GM23338 (cell line): ENCODE measurements at regions not wholly inside any gene's neighbourhood (a gene's known extent, or its start where the extent isn't known, plus 50 kb on each side); places are given as distances from the start of the nearest gene placed in this dataset.

Experiments
- ATAC-seq: fragments of 200-7000 bp; cut with Tn5 transposase; 3 replicates; pipeline ENCODE4 v1.9.1; 2020
- DNase-seq: peaks from one replicate; pipeline ENCODE4 v3.0.0-alpha.2; 2015; ENCODE audit warnings: low spot score
- H2AFZ ChIP-seq: fragments of 200-600 bp; sonication (generic); 2 replicates; pipeline ENCODE4 v1.8.0; 2016; ENCODE audit warnings: antibody characterized with exemption, mild to moderate bottlenecking, moderate library complexity
- H3F3A ChIP-seq: fragments of 200-600 bp; sonication (generic); replicated peaks from 2 replicates; pipeline ENCODE4 v1.8.0; 2017; ENCODE audit warnings: antibody characterized with exemption, mixed run types, low read depth
- H3K27ac ChIP-seq: fragments of 200-600 bp; sonication (generic); 2 replicates; pipeline ENCODE4 v1.6.1; 2016; ENCODE audit warnings: low read depth
- H3K27me3 ChIP-seq: fragments of 200-600 bp; sonication (generic); 2 replicates; pipeline ENCODE4 v1.8.0; 2016; ENCODE audit warnings: mild to moderate bottlenecking, mixed run types, moderate library complexity; ENCODE audit not compliant: insufficient read depth
- H3K36me3 ChIP-seq: fragments of 200-600 bp; sonication (generic); 2 replicates; pipeline ENCODE4 v1.8.0; 2016; ENCODE audit warnings: mild to moderate bottlenecking; ENCODE audit not compliant: insufficient read depth
- H3K4me1 ChIP-seq: fragments of 200-600 bp; sonication (generic); 2 replicates; pipeline ENCODE4 v1.8.0; 2016; ENCODE audit warnings: mild to moderate bottlenecking, moderate library complexity; ENCODE audit not compliant: insufficient read depth
- H3K4me2 ChIP-seq: fragments of 200-600 bp; sonication (generic); 2 replicates; pipeline ENCODE4 v1.7.1; 2017; ENCODE audit warnings: mixed run types
- H3K4me3 ChIP-seq: fragments of 200-600 bp; sonication (generic); 2 replicates; pipeline ENCODE4 v1.6.1; 2016; ENCODE audit warnings: mixed run types
- H3K79me2 ChIP-seq: fragments of 200-600 bp; sonication (generic); replicated peaks from 2 replicates; pipeline ENCODE4 v1.8.0; 2017; ENCODE audit warnings: mild to moderate bottlenecking; ENCODE audit not compliant: insufficient read depth
- H3K9me2 ChIP-seq: fragments of 200-600 bp; sonication (generic); 2 replicates; pipeline ENCODE4 v1.8.0; 2017; ENCODE audit not compliant: insufficient read depth
- H4K20me1 ChIP-seq: fragments of 200-600 bp; sonication (generic); replicated peaks from 2 replicates; pipeline ENCODE4 v1.8.0; 2017; ENCODE audit warnings: mild to moderate bottlenecking; ENCODE audit not compliant: insufficient read depth
- H3K27ac Mint-ChIP-seq: 2 replicates; pipeline ENCODE4 v1.8.0; 2020; ENCODE audit warnings: inconsistent platforms, mild to moderate bottlenecking, moderate library complexity, mixed read lengths
- H3K27me3 Mint-ChIP-seq: 3 replicates; pipeline ENCODE4 v1.8.0; 2022; ENCODE audit warnings: low read depth, mild to moderate bottlenecking, moderate library complexity, mixed read lengths, inconsistent platforms; ENCODE audit not compliant: insufficient read depth, poor library complexity
- H3K36me3 Mint-ChIP-seq: 3 replicates; pipeline ENCODE4 v1.8.0; 2021; ENCODE audit warnings: low read depth, mild to moderate bottlenecking, inconsistent platforms, moderate library complexity, mixed read lengths
- H3K4me1 Mint-ChIP-seq: 3 replicates; pipeline ENCODE4 v1.8.0; 2020; ENCODE audit warnings: mild to moderate bottlenecking, inconsistent platforms, mixed read lengths
- H3K4me3 Mint-ChIP-seq: 3 replicates; pipeline ENCODE4 v1.8.0; 2021; ENCODE audit warnings: moderate library complexity, mild to moderate bottlenecking, inconsistent platforms, mixed read lengths
- H3K9me3 Mint-ChIP-seq: 3 replicates; pipeline ENCODE4 v1.8.0; 2020; ENCODE audit warnings: moderate library complexity, mild to moderate bottlenecking, inconsistent platforms, mixed read lengths
- EZH2phosphoT487 ChIP-seq: fragments of 200-600 bp; sonication (generic); IDR thresholded peaks from one replicate; pipeline ENCODE4 v1.8.1; 2018; ENCODE audit warnings: antibody characterized with exemption; ENCODE audit not compliant: unreplicated experiment
- NANOG ChIP-seq: IDR thresholded peaks from 2 replicates; pipeline ENCODE4 v1.6.1; 2016; ENCODE audit warnings: antibody characterized with exemption, borderline replicate concordance
- POLR2AphosphoS5 ChIP-seq: IDR thresholded peaks from 2 replicates; pipeline ENCODE4 v1.6.1; 2016; ENCODE audit warnings: antibody characterized with exemption, low read depth
- STAT1 ChIP-seq: IDR thresholded peaks from one replicate; pipeline ENCODE4 v1.6.1; 2016; ENCODE audit warnings: antibody characterized with exemption; ENCODE audit not compliant: unreplicated experiment
- ZNF114 ChIP-seq: fragments of 250-450 bp; sonication (Bioruptor Pico); IDR thresholded peaks from 2 replicates; pipeline ENCODE4 v1.5.0; 2020; ENCODE audit warnings: mild to moderate bottlenecking, moderate library complexity
- ZNF331 ChIP-seq: fragments of 250-450 bp; sonication (Bioruptor Pico); IDR thresholded peaks from 2 replicates; pipeline ENCODE4 v1.5.0; 2020; ENCODE audit warnings: low read depth, mild to moderate bottlenecking, moderate library complexity
- TF ChIP-seq, protein P1 (sequence below): fragments of 250-450 bp; sonication (Bioruptor Pico); IDR thresholded peaks from 2 replicates; pipeline ENCODE4 v1.5.0; 2020; ENCODE audit warnings: mild to moderate bottlenecking, moderate library complexity
- TF ChIP-seq, protein P2 (sequence below), 2 experiments: fragments of 200-600 bp in 1 of 2; sonication (generic) in 1 of 2; conservative IDR thresholded peaks; 2 replicates each; pipeline versions ENCODE4 v1.5.1 to v1.6.1; 2016 to 2017; ENCODE audit warnings: antibody characterized with exemption in 2 of 2, low read depth in 2 of 2, mild to moderate bottlenecking in 2 of 2, moderate library complexity in 1 of 2

DNA sequence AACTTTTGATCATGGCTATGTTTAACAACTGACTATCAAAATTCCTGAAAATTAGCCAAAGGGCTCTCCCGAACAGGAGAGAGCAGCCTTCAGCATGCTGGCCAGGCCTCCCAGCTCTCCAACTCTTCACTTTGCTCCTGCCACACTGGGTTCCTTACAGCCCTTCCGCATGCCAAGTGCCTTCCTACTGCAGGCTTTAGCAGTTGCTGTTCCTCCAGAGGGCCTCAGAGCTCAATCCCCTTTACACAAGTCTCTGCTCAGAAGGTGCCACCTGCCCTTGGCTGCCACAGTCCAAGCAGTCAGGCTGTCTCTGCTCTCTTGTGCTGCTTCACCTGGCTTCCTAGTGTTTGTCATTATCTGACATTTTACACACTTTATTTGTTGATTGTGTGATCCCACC, 553.1 kb upstream of the PPP2R3A start:
- H3F3A ChIP-seq: no peaks in the 10 kb centered on the region
- no peaks in the 10 kb centered on the region for H3K9me2 ChIP-seq
- no peaks in the 10 kb centered on the region for H4K20me1 ChIP-seq
- no peak overlapping the region for H3K27ac ChIP-seq
- ATAC-seq: peak; percentile 90
- Mint-ChIP-seq H3K4me1 (peaks cover 7% of the 10 kb centered on the region), H3K4me3 (no peak overlapping the region), H3K36me3 (no peaks in the 10 kb centered on the region), H3K27me3 (peaks cover 2% of the 10 kb centered on the region), H3K9me3 (no peaks in the 10 kb centered on the region), H3K27ac (no peak overlapping the region)
- no peaks in the 10 kb centered on the region for H3K36me3 ChIP-seq
- TF ChIP-seq POLR2AphosphoS5: no peak
- TF ChIP-seq, protein P1, sequence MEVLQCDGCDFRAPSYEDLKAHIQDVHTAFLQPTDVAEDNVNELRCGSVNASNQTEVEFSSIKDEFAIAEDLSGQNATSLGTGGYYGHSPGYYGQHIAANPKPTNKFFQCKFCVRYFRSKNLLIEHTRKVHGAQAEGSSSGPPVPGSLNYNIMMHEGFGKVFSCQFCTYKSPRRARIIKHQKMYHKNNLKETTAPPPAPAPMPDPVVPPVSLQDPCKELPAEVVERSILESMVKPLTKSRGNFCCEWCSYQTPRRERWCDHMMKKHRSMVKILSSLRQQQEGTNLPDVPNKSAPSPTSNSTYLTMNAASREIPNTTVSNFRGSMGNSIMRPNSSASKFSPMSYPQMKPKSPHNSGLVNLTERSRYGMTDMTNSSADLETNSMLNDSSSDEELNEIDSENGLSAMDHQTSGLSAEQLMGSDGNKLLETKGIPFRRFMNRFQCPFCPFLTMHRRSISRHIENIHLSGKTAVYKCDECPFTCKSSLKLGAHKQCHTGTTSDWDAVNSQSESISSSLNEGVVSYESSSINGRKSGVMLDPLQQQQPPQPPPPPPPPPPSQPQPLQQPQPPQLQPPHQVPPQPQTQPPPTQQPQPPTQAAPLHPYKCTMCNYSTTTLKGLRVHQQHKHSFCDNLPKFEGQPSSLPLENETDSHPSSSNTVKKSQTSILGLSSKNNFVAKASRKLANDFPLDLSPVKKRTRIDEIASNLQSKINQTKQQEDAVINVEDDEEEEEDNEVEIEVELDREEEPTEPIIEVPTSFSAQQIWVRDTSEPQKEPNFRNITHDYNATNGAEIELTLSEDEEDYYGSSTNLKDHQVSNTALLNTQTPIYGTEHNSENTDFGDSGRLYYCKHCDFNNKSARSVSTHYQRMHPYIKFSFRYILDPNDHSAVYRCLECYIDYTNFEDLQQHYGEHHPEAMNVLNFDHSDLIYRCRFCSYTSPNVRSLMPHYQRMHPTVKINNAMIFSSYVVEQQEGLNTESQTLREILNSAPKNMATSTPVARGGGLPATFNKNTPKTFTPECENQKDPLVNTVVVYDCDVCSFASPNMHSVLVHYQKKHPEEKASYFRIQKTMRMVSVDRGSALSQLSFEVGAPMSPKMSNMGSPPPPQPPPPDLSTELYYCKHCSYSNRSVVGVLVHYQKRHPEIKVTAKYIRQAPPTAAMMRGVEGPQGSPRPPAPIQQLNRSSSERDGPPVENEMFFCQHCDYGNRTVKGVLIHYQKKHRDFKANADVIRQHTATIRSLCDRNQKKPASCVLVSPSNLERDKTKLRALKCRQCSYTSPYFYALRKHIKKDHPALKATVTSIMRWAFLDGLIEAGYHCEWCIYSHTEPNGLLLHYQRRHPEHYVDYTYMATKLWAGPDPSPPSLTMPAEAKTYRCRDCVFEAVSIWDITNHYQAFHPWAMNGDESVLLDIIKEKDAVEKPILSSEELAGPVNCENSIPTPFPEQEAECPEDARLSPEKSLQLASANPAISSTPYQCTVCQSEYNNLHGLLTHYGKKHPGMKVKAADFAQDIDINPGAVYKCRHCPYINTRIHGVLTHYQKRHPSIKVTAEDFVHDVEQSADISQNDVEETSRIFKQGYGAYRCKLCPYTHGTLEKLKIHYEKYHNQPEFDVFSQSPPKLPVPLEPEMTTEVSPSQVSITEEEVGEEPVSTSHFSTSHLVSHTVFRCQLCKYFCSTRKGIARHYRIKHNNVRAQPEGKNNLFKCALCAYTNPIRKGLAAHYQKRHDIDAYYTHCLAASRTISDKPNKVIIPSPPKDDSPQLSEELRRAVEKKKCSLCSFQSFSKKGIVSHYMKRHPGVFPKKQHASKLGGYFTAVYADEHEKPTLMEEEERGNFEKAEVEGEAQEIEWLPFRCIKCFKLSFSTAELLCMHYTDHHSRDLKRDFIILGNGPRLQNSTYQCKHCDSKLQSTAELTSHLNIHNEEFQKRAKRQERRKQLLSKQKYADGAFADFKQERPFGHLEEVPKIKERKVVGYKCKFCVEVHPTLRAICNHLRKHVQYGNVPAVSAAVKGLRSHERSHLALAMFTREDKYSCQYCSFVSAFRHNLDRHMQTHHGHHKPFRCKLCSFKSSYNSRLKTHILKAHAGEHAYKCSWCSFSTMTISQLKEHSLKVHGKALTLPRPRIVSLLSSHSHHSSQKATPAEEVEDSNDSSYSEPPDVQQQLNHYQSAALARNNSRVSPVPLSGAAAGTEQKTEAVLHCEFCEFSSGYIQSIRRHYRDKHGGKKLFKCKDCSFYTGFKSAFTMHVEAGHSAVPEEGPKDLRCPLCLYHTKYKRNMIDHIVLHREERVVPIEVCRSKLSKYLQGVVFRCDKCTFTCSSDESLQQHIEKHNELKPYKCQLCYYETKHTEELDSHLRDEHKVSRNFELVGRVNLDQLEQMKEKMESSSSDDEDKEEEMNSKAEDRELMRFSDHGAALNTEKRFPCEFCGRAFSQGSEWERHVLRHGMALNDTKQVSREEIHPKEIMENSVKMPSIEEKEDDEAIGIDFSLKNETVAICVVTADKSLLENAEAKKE: peak; percentile 47; the same call in 1 of the 2 replicates
- TF ChIP-seq STAT1: no peak
- TF ChIP-seq EZH2phosphoT487: no peak
- no peak for TF ChIP-seq NANOG
- TF ChIP-seq, protein P2, sequence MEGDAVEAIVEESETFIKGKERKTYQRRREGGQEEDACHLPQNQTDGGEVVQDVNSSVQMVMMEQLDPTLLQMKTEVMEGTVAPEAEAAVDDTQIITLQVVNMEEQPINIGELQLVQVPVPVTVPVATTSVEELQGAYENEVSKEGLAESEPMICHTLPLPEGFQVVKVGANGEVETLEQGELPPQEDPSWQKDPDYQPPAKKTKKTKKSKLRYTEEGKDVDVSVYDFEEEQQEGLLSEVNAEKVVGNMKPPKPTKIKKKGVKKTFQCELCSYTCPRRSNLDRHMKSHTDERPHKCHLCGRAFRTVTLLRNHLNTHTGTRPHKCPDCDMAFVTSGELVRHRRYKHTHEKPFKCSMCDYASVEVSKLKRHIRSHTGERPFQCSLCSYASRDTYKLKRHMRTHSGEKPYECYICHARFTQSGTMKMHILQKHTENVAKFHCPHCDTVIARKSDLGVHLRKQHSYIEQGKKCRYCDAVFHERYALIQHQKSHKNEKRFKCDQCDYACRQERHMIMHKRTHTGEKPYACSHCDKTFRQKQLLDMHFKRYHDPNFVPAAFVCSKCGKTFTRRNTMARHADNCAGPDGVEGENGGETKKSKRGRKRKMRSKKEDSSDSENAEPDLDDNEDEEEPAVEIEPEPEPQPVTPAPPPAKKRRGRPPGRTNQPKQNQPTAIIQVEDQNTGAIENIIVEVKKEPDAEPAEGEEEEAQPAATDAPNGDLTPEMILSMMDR (conservative IDR thresholded peaks at IDR 0.05; ENCODE audit: low read depth in 2 of 2): peak in 1 of 2 experiments; percentile 43; a peak in 2 of 4 replicates
- no peak for TF ChIP-seq ZNF114 (CRISPR knock-in tag)
- TF ChIP-seq ZNF331 (CRISPR knock-in tag): no peak
- H3K4me2 ChIP-seq: no peak overlapping the region
- DNase-seq: peak; percentile 42
- H3K4me3 ChIP-seq: no peak overlapping the region
- H3K4me1 ChIP-seq: no peaks in the 10 kb centered on the region
- no peaks in the 10 kb centered on the region for H3K27me3 ChIP-seq
- no peaks in the 10 kb centered on the region for H3K79me2 ChIP-seq
- H2AFZ ChIP-seq: peak overlapping the region; percentile 9; the same call in 1 of the 2 replicates
